ENCODE measurements at regions not wholly inside any gene's neighbourhood (a gene's known extent, or its start where the extent isn't known, plus 50 kb on each side); places are given as distances from the start of the nearest gene placed in this dataset.

DNA sequence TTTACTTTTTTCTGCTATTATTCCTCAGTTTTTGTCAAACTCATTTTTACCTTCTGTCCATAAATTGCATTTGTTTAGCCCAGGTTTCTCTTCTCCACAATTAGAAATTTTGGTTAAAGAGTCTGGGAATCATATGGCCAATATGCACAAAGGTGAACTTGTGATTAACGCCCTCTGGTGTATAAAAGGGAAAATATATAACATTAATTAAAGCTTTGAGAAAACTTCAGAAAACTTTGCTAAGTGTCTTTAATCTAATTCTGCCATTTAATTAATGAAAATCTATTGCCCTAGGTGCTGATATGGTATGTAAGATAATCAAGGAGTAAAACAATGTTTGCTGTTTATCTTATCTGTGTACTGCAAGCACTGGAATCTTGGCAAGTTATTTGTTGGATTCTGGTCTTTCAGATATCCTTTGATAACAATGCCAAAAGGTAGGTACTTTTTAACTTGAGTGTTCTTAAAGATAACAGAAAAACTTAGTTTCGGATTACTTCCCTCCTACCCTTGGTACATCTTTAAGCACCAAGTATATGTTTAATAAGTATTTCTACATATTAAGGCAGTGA, 402.6 kb downstream of the SUCLA2 start:
- no peaks in the 10 kb centered on the region for H3K4me1 ChIP-seq
- TF ChIP-seq EP300 (IDR thresholded peaks at IDR 0.05) (no peak), POLR2A (IDR thresholded peaks at IDR 0.05) (no peak)
- WGBS, 2 donors: 61 to 62% methylated on average over 2 of the region's 2 CpGs
- peaks cover 0 to 3% (median 0%) of the 10 kb centered on the region in 4 donors for H3K9me3 ChIP-seq
- intact Hi-C loops (cut with DNase I): no loop called here
- H3K27ac ChIP-seq: no peak overlapping the region
- no peak overlapping the region for H3K4me3 ChIP-seq
- H3K36me3 ChIP-seq: no peaks in the 10 kb centered on the region
- H3K27me3 ChIP-seq: no peaks in the 10 kb centered on the region
- DNase-seq: no peak

DNA sequence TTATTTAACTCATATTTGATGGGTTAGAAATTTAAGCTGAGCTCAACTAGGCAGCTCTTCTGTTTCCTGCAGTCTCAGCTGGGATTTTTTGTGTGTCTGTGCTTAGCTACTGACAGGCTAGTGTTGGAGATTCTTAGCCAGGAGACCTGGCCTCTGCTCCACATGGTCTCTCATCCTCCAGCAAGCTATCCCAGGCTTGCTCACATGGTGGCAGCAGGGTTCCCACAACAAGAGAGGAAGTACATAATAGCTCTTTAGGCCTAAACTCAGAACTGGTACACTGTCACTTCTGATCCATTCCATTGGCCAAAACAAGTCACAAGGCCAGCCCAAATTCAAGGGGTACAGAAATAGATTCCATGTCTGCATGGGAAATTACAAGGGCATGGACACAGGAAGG, 406.2 kb downstream of the SUCLA2 start:
- intact Hi-C loops (cut with DNase I): no loop called here
- no peak for DNase-seq
- peaks cover 0 to 3% (median 1%) of the 10 kb centered on the region in 4 donors for H3K9me3 ChIP-seq
- no peaks in the 10 kb centered on the region for H3K27me3 ChIP-seq
- TF ChIP-seq, protein P1, sequence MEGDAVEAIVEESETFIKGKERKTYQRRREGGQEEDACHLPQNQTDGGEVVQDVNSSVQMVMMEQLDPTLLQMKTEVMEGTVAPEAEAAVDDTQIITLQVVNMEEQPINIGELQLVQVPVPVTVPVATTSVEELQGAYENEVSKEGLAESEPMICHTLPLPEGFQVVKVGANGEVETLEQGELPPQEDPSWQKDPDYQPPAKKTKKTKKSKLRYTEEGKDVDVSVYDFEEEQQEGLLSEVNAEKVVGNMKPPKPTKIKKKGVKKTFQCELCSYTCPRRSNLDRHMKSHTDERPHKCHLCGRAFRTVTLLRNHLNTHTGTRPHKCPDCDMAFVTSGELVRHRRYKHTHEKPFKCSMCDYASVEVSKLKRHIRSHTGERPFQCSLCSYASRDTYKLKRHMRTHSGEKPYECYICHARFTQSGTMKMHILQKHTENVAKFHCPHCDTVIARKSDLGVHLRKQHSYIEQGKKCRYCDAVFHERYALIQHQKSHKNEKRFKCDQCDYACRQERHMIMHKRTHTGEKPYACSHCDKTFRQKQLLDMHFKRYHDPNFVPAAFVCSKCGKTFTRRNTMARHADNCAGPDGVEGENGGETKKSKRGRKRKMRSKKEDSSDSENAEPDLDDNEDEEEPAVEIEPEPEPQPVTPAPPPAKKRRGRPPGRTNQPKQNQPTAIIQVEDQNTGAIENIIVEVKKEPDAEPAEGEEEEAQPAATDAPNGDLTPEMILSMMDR (IDR thresholded peaks at IDR 0.05): no peak
- TF ChIP-seq POLR2AphosphoS5 (IDR thresholded peaks at IDR 0.05): no peak
- no peak for TF ChIP-seq POLR2A (IDR thresholded peaks at IDR 0.05)
- no peak for TF ChIP-seq EP300 (IDR thresholded peaks at IDR 0.05)
- H3K36me3 ChIP-seq: no peaks in the 10 kb centered on the region
- no peak overlapping the region for H3K4me3 ChIP-seq
- H3K4me1 ChIP-seq: no peaks in the 10 kb centered on the region
- H3K27ac ChIP-seq: no peak overlapping the region

DNA sequence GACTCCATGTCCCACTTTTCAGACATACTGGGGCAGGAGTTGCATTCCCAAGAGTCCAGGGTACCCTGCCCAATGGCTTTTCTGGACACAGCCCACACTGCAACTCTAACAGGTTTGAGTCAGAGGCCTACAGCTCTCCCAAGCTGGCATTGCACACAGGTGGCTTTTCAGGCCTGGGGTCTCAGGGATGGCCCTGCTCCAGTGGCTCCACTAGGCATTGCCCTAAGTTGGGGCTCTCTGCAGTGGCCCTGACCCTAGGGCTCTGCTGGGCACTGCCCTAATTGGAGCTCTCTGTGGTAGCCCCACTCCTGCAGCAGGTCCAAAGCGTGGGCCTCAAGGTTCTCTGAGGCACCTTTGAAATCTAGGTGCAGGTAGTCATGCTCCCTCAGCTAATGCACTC, 408.8 kb downstream of the SUCLA2 start:
- Histone ChIP-seq H3K4me3 (no peak overlapping the region), H3K27me3 (no peaks in the 10 kb centered on the region), H3K36me3 (no peaks in the 10 kb centered on the region), H3K27ac (no peak overlapping the region), H3K4me1 (no peaks in the 10 kb centered on the region), H3K9me3 (peaks cover 0 to 3% (median 1%) of the 10 kb centered on the region in 4 donors)
- intact Hi-C loops (cut with DNase I): no loop called here
- no peak for DNase-seq
- no peak for TF ChIP-seq EP300 (IDR thresholded peaks at IDR 0.05)
- TF ChIP-seq POLR2AphosphoS5 (IDR thresholded peaks at IDR 0.05): no peak
- TF ChIP-seq, protein P1 (IDR thresholded peaks at IDR 0.05): no peak
- no peak for TF ChIP-seq POLR2A (IDR thresholded peaks at IDR 0.05)
- WGBS, 2 donors: 81 to 87% methylated on average over 1 of the region's 1 CpG

DNA sequence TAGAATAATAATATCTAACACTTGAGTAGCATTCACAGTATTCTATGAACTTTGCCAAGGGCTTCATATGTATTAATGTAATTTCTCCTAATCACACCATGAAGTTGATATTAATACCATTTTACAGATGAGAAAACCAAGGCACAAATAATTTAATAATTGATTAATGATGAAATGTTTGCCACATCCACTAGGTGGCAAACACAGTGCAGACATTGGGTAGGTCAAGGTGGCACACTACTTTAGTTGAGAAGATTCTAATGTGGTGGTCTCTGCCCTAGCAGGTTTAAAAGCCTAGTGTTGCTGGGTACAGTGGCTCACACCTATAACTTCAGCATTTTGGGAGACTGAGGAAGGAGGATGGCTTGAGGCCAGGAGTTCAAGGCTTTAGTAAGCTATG, 412.4 kb downstream of the SUCLA2 start:
- no peaks in the 10 kb centered on the region for H3K27me3 ChIP-seq
- no peak for DNase-seq
- intact Hi-C loops (cut with DNase I): no loop called here
- TF ChIP-seq POLR2AphosphoS5 (IDR thresholded peaks at IDR 0.05) (no peak), POLR2A (IDR thresholded peaks at IDR 0.05) (no peak), EP300 (IDR thresholded peaks at IDR 0.05) (no peak)
- TF ChIP-seq, protein P1 (IDR thresholded peaks at IDR 0.05): no peak
- peaks cover 0 to 3% (median 0%) of the 10 kb centered on the region in 4 donors for H3K9me3 ChIP-seq
- no peak overlapping the region for H3K27ac ChIP-seq
- H3K36me3 ChIP-seq: no peaks in the 10 kb centered on the region
- no peaks in the 10 kb centered on the region for H3K4me1 ChIP-seq
- no peak overlapping the region for H3K4me3 ChIP-seq

DNA sequence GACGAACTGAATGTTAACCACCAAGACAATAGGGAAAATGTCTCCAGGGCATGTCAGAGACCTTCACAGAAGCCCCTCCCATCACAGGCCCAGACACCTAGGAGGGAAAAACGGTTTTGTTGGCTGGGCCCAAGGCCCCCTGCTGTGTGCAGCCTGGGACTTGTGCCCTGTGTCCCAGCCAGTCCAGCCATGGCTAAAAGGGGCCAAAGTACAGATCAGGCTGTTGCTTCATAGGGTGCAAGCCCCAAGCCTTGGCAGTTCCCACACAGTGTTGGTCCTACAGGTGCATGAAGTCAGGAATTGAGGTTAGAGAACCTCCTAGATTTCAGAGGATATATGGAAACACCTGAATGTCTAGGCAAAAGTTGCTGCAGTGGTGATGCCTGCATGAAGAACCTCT, 428.7 kb downstream of the SUCLA2 start:
- H3K4me1 ChIP-seq: no peaks in the 10 kb centered on the region
- intact Hi-C loops (cut with DNase I): no loop called here
- no peaks in the 10 kb centered on the region for H3K27me3 ChIP-seq
- H3K9me3 ChIP-seq: peaks cover 0 to 21% (median 11%) of the 10 kb centered on the region in 4 donors
- DNase-seq: no peak
- WGBS, 2 donors: 41 to 61% methylated on average over 2 of the region's 2 CpGs
- no peaks in the 10 kb centered on the region for H3K36me3 ChIP-seq
- no peak for TF ChIP-seq EP300 (IDR thresholded peaks at IDR 0.05)
- no peak for TF ChIP-seq POLR2AphosphoS5 (IDR thresholded peaks at IDR 0.05)
- TF ChIP-seq POLR2A (IDR thresholded peaks at IDR 0.05): no peak
- no peak overlapping the region for H3K4me3 ChIP-seq
- H3K27ac ChIP-seq: no peak overlapping the region

DNA sequence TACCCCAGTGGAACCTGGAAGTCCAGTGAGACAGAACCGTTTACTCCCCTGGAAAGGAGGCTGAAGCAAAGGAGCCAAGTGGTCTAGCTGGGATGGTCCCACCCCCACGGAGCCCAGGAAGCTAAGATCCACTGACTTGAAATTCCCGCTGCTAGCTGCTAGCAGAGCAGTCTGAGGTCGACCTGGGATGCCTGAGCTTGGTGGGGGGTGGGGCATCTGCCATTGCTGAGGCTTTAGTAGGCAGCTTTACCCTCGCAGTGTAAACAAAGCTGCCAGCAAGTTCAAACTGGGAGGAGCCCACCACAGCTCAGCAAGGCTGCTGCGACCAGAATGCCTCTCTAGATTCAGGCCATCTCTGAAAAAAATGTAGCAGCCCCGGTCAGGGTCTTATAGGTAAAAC, 437.0 kb downstream of the SUCLA2 start:
- 33 to 58% methylated on average over 7 of the region's 7 CpGs for WGBS, 2 donors
- peaks cover 0 to 5% (median 0%) of the 10 kb centered on the region in 4 donors for H3K9me3 ChIP-seq
- no peak overlapping the region for H3K4me3 ChIP-seq
- no peaks in the 10 kb centered on the region for H3K36me3 ChIP-seq
- H3K4me1 ChIP-seq: no peaks in the 10 kb centered on the region
- H3K27ac ChIP-seq: no peak overlapping the region
- no peaks in the 10 kb centered on the region for H3K27me3 ChIP-seq
- intact Hi-C loops (cut with DNase I): no loop called here
- no peak for DNase-seq
- no peak for TF ChIP-seq POLR2AphosphoS5 (IDR thresholded peaks at IDR 0.05)
- TF ChIP-seq EP300 (IDR thresholded peaks at IDR 0.05): no peak
- no peak for TF ChIP-seq POLR2A (IDR thresholded peaks at IDR 0.05)
- TF ChIP-seq, protein P1 (IDR thresholded peaks at IDR 0.05): no peak

All from sigmoid colon (tissue), 6 donors.